ENCODE measurements at regions not wholly inside any gene's neighbourhood (a gene's known extent, or its start where the extent isn't known, plus 50 kb on each side); places are given as distances from the start of the nearest gene placed in this dataset.

DNA sequence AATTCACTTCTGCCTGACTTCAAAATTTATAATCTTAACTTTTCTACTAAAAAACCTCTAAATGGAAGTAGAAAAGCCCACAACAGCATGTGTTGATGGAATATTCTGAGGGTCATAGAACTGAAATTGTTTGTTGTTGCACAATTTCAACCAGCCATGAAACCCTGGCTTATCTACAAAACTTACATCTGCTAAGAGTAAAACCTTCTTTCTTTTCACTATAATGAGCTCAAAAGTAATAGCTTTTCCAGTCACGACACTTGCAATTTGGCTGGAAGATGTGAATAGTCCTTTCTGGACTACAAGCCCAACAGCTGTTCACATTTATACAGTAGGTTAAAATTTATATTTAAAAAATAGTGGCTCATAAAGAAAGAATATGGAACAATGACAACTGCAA is 250.0 kb downstream of the GPAT3 start:
- no peak for TF ChIP-seq EZH2 (IDR thresholded peaks at IDR 0.05; ENCODE audit: low read depth)
- TF ChIP-seq, protein P1, sequence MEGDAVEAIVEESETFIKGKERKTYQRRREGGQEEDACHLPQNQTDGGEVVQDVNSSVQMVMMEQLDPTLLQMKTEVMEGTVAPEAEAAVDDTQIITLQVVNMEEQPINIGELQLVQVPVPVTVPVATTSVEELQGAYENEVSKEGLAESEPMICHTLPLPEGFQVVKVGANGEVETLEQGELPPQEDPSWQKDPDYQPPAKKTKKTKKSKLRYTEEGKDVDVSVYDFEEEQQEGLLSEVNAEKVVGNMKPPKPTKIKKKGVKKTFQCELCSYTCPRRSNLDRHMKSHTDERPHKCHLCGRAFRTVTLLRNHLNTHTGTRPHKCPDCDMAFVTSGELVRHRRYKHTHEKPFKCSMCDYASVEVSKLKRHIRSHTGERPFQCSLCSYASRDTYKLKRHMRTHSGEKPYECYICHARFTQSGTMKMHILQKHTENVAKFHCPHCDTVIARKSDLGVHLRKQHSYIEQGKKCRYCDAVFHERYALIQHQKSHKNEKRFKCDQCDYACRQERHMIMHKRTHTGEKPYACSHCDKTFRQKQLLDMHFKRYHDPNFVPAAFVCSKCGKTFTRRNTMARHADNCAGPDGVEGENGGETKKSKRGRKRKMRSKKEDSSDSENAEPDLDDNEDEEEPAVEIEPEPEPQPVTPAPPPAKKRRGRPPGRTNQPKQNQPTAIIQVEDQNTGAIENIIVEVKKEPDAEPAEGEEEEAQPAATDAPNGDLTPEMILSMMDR (conservative IDR thresholded peaks at IDR 0.05) = no peak
